PFSK-1 (cell line): ENCODE measurements at regions not wholly inside any gene's neighbourhood (a gene's known extent, or its start where the extent isn't known, plus 50 kb on each side); places are given as distances from the start of the nearest gene placed in this dataset.

Source experiments
- FOXP2 ChIP-seq: optimal IDR thresholded peaks from 2 replicates; pipeline ENCODE3; 2011; ENCODE audit warnings: borderline replicate concordance, control low read depth, inconsistent platforms; ENCODE audit not compliant: insufficient read depth; ENCODE audit errors: extremely low read length, extremely low read depth
- POLR2AphosphoS5 ChIP-seq: IDR thresholded peaks from 2 replicates; pipeline ENCODE4 v1.6.1; 2012; ENCODE audit warnings: low read depth, mild to moderate bottlenecking, control low read depth, low read length, moderate library complexity
- SIN3A ChIP-seq: IDR thresholded peaks from 2 replicates; pipeline ENCODE4 v1.6.1; 2012; ENCODE audit warnings: mild to moderate bottlenecking, low read length, moderate library complexity, borderline replicate concordance; ENCODE audit not compliant: insufficient read depth
- TAF1 ChIP-seq: IDR thresholded peaks from 2 replicates; pipeline ENCODE4 v1.6.1; 2012; ENCODE audit warnings: low read length, control low read depth, borderline replicate concordance; ENCODE audit not compliant: insufficient read depth
- TF ChIP-seq, protein P1 (sequence below), 2 experiments: IDR thresholded peaks; 2 replicates each; pipeline versions ENCODE4 v1.6.1 to v1.8.0; 2011 to 2012; ENCODE audit warnings: low read depth in 2 of 2, low read length in 2 of 2, control low read depth in 1 of 2, inconsistent platforms in 1 of 2, mild to moderate bottlenecking in 1 of 2, moderate library complexity in 1 of 2; ENCODE audit not compliant: insufficient read depth in 1 of 2

DNA sequence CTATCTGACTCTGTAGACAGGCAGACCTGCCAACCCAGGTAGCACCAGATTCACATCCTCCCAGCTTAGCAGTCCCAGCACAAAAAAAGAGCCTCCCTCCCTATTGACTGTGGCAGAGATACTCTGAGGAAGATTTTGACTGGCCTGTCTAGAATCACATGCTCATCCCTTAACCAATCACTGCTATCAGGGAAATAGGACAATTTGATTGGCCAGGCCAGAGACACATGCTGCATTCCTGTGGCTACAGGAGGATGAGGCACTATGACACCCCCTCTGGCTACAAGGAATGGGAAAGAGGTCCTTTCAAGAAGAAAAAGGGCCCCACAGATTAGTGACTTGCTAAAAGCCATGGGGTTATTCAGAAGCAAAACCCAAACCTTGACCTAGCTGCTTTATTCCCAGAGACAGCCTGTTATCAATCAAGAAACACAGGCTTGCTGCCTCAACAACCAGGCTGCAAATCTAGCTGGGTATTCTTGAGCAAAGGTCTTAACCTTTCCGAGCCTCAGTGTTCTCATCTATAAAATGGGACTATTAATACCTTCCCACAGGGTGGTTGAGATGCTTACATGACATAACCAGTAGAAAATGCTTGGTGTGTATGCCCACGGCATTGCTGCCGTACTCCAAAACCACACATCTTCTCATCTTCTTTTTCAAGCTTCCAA is 147.6 kb downstream of the BCOR start:
- TF ChIP-seq SIN3A (no peak), POLR2AphosphoS5 (no peak), FOXP2 (no peak), TAF1 (no peak)
- TF ChIP-seq, protein P1, sequence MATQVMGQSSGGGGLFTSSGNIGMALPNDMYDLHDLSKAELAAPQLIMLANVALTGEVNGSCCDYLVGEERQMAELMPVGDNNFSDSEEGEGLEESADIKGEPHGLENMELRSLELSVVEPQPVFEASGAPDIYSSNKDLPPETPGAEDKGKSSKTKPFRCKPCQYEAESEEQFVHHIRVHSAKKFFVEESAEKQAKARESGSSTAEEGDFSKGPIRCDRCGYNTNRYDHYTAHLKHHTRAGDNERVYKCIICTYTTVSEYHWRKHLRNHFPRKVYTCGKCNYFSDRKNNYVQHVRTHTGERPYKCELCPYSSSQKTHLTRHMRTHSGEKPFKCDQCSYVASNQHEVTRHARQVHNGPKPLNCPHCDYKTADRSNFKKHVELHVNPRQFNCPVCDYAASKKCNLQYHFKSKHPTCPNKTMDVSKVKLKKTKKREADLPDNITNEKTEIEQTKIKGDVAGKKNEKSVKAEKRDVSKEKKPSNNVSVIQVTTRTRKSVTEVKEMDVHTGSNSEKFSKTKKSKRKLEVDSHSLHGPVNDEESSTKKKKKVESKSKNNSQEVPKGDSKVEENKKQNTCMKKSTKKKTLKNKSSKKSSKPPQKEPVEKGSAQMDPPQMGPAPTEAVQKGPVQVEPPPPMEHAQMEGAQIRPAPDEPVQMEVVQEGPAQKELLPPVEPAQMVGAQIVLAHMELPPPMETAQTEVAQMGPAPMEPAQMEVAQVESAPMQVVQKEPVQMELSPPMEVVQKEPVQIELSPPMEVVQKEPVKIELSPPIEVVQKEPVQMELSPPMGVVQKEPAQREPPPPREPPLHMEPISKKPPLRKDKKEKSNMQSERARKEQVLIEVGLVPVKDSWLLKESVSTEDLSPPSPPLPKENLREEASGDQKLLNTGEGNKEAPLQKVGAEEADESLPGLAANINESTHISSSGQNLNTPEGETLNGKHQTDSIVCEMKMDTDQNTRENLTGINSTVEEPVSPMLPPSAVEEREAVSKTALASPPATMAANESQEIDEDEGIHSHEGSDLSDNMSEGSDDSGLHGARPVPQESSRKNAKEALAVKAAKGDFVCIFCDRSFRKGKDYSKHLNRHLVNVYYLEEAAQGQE (IDR thresholded peaks at IDR 0.05; ENCODE audit: insufficient read depth in 1 of 2, low read depth in 2 of 2, low read length in 2 of 2), result no peak

DNA sequence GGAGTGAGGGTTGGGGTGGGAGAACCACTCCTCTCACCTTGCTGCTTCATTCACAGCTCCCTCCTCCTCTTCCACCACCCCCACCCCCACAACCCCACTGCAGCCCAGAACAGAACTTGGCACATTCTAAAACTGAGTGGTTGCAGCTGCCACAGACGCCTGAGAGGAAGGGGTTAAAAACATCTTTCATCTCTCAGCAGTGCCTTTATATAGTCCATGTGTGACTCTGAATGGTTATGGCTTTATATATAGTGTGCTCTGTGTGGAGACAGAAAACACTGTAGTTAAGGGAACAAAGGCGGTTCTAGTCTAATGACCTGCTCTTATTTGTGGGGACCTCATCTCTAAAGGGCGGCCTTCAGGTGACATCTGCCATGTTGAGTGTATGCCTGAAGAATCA is 144.8 kb downstream of the BCOR start:
- no peak for TF ChIP-seq FOXP2
- TF ChIP-seq, protein P1 (IDR thresholded peaks at IDR 0.05; ENCODE audit: insufficient read depth in 1 of 2, low read depth in 2 of 2, low read length in 2 of 2), result no peak
- no peak for TF ChIP-seq SIN3A
- TF ChIP-seq TAF1, result no peak
- TF ChIP-seq POLR2AphosphoS5, result no peak

DNA sequence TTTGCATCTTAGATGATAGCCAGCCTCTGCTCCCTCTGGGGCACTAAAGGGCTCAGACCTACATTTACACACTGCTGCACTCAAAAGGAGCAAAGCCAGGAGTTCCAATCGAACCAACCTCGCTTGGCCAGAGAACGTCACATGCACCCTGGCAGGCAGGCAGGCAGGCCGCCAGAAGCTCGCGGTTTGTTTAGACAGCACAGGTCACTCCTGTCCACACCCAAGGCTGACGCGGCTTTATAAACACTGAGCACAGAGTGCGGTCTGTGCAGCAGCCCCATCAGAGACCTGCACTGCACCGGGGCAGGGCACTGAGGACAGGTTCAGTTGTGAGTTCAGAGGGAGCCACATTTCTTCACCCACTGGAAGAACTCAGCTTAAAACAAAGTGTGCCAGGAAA is 143.9 kb downstream of the BCOR start:
- TF ChIP-seq FOXP2 (peak; percentile 81), POLR2AphosphoS5 (no peak)

DNA sequence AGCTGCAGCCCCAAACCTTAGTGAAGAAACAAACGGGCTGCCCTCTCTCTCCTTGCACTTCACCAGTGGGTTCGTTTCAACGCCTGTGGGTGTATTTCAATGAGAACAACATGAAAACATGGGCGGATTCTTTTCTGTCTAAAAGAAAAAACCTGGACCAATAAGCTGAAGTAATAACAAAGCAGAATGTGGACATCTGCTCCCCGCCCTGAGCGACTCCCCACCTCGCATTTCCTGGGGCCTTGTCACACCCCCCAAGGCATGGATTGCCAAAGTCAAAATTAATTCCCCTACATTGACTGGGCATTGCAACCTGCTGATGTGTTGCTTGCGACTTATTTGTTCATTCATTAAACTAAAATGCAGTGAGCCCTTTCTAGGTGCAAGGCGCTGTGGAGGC is 142.9 kb downstream of the BCOR start:
- TF ChIP-seq FOXP2, result no peak
- TF ChIP-seq SIN3A, result no peak
- TF ChIP-seq, protein P1 (IDR thresholded peaks at IDR 0.05; ENCODE audit: insufficient read depth in 1 of 2, low read depth in 2 of 2, low read length in 2 of 2), result no peak
- TF ChIP-seq POLR2AphosphoS5, result no peak

DNA sequence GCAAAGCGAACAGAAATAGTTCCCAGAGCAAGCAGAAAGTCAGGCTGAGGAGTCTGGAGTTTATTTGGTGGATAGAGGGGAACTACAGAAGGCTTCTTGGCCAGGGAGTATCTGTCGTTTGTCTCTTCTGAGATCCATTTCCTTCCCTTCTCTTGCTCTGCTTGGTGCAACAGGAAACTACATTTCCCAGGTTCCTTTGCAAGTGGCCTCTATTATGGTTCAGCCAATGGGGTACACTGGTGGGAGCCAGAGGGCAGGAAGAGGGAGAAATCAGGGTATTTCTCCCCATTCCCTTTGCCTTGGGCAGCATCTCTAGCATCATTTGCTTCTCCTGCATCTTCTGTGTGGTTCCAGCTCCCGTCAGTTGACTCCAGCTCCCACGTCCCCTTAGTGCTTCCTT is 142.1 kb downstream of the BCOR start:
- TF ChIP-seq SIN3A (no peak), POLR2AphosphoS5 (no peak), TAF1 (no peak), FOXP2 (no peak)
- TF ChIP-seq, protein P1 (IDR thresholded peaks at IDR 0.05; ENCODE audit: insufficient read depth in 1 of 2, low read depth in 2 of 2, low read length in 2 of 2), result no peak
